OCI-LY7 (cell line): ENCODE measurements at regions not wholly inside any gene's neighbourhood (a gene's known extent, or its start where the extent isn't known, plus 50 kb on each side); places are given as distances from the start of the nearest gene placed in this dataset.

Experiments
- BruUV-seq: library from RNA; stranded (reverse); fragments of 400-500 nt; replicated peaks from 2 replicates; lab custom pipeline; 2021; lab: Mats Ljungman, UMichigan
- CTCF ChIA-PET: fragments of 300-600 bp; sonication (Branson Sonifier 250); formaldehyde crosslinking; loops from one replicate; lab custom pipeline; 2022; ENCODE audit warnings: antibody characterized with exemption; ENCODE audit not compliant: unreplicated experiment; lab: Charles Lee
- POLR2A ChIA-PET: fragments of 300-600 bp; sonication (Branson Sonifier 250); formaldehyde crosslinking; loops from one replicate; lab custom pipeline; 2022; ENCODE audit warnings: antibody characterized with exemption; lab: Charles Lee
- DNase-seq: peaks from one replicate; pipeline ENCODE4 v3.0.0-alpha.2; 2015; ENCODE audit warnings: low spot score
- H2AFZ ChIP-seq: fragments of 200-600 bp; sonication (generic), shearing (Covaris generic); 2 replicates; pipeline ENCODE4 v1.6.1; 2014; ENCODE audit warnings: mild to moderate bottlenecking, antibody characterized with exemption, low read length, moderate library complexity
- H3K27ac ChIP-seq: fragments of 200-600 bp; sonication (generic); 2 replicates; pipeline ENCODE4 v1.5.1; 2014; ENCODE audit warnings: mixed run types, low read depth, mild to moderate bottlenecking, moderate library complexity, low read length, inconsistent platforms; ENCODE audit not compliant: poor library complexity, severe bottlenecking
- H3K36me3 ChIP-seq: fragments of 200-600 bp; sonication (generic); 2 replicates; pipeline ENCODE4 v1.6.1; 2014; ENCODE audit warnings: mild to moderate bottlenecking, antibody characterized with exemption, low read length, moderate library complexity, mixed read lengths; ENCODE audit not compliant: insufficient read depth
- H3K4me1 ChIP-seq: fragments of 200-600 bp; sonication (generic); 2 replicates; pipeline ENCODE4 v1.5.1; 2014; ENCODE audit warnings: mild to moderate bottlenecking, low read length; ENCODE audit not compliant: insufficient read depth, poor library complexity, severe bottlenecking
- H3K4me2 ChIP-seq: fragments of 200-600 bp; sonication (generic); 2 replicates; pipeline ENCODE4 v1.6.1; 2014; ENCODE audit warnings: mild to moderate bottlenecking, low read length
- H3K4me3 ChIP-seq: fragments of 200-600 bp; sonication (generic); 2 replicates; pipeline ENCODE4 v1.5.1; 2014; ENCODE audit warnings: mild to moderate bottlenecking, low read depth, low read length; ENCODE audit not compliant: poor library complexity, severe bottlenecking
- H3K79me2 ChIP-seq: fragments of 200-600 bp; sonication (generic); 2 replicates; pipeline ENCODE4 v1.6.1; 2016; ENCODE audit warnings: low read depth, mild to moderate bottlenecking, low read length, moderate library complexity, mixed read lengths; ENCODE audit not compliant: insufficient read depth
- H3K9me2 ChIP-seq: fragments of 200-600 bp; sonication (generic); 2 replicates; pipeline ENCODE4 v1.6.1; 2016; ENCODE audit warnings: mild to moderate bottlenecking, low read length, mixed read lengths; ENCODE audit not compliant: insufficient read depth
- H3K9me3 ChIP-seq: fragments of 200-600 bp; sonication (generic); 2 replicates; pipeline ENCODE4 v1.6.1; 2014; ENCODE audit warnings: mild to moderate bottlenecking, mixed run types, low read length, mixed read lengths
- H4K20me1 ChIP-seq: fragments of 200-600 bp; sonication (generic); 2 replicates; pipeline ENCODE4 v1.6.1; 2014; ENCODE audit warnings: mild to moderate bottlenecking, antibody characterized with exemption, low read length, moderate library complexity, mixed read lengths; ENCODE audit not compliant: insufficient read depth
- CTCF ChIP-seq: fragments of 200-600 bp; sonication (generic); conservative IDR thresholded peaks from 2 replicates; pipeline ENCODE4 v1.5.1; 2014; ENCODE audit warnings: mild to moderate bottlenecking, antibody characterized with exemption, low read length, moderate library complexity, mixed read lengths
- EZH2phosphoT487 ChIP-seq: fragments of 200-600 bp; sonication (generic); IDR thresholded peaks from 2 replicates; pipeline ENCODE4 v1.6.1; 2018; ENCODE audit warnings: low read depth, borderline replicate concordance, mild to moderate bottlenecking, mixed run types, antibody characterized with exemption, low read length, moderate library complexity, mixed read lengths
- intact Hi-C: fragments of 100-400 bp; cut with micrococcal nuclease; formaldehyde crosslinking; loops from one replicate; pipeline ENCODE4 v1.10.0; 2022; ENCODE audit not compliant: unreplicated experiment

- Histone ChIP-seq H4K20me1 (no peaks in the 10 kb centered on the region), H3K9me3 (no peaks in the 10 kb centered on the region), H3K27ac (no peak overlapping the region), H2AFZ (no peak overlapping the region), H3K36me3 (no peaks in the 10 kb centered on the region), H3K79me2 (no peaks in the 10 kb centered on the region), H3K4me3 (no peak overlapping the region), H3K4me2 (no peak overlapping the region), H3K4me1 (no peaks in the 10 kb centered on the region), H3K9me2 (no peaks in the 10 kb centered on the region)
- ChIA-PET CTCF (no interaction called here), POLR2A (interaction anchor here (0.6 kb wide), 1 partner anchor 1565 kb away, joined by 4 read pairs; no protein-coding TSS in a partner anchor)
- intact Hi-C loops = loop anchor here (1.0 to 10.0 kb wide), 3 partner anchors 127 to 319 kb away; no protein-coding TSS in a partner anchor
- TF ChIP-seq CTCF (no peak), EZH2phosphoT487 (no peak)
- BruUV-seq = no TSS peak
- no peak for DNase-seq
Measured at GRCh38 chr6:85355816-85356215, 94.1 kb upstream of the NT5E start.

GRCh38 chr6:85354761-85355618 is 94.9 kb upstream of the NT5E start:
- POLR2A ChIA-PET = interaction anchor here (0.5 to 1.2 kb wide), 5 partner anchors 124 to 1565 kb away, joined by 3 to 4 read pairs (median 3); no protein-coding TSS in a partner anchor
- H3K27ac ChIP-seq = no peak overlapping the region
- DNase-seq = peak; percentile 61
- intact Hi-C loops = loop anchor here (1.0 to 10.0 kb wide), 3 partner anchors 128 to 320 kb away; no protein-coding TSS in a partner anchor
- H3K4me2 ChIP-seq = no peak overlapping the region
- TF ChIP-seq CTCF = peak; percentile 95
- no peak for TF ChIP-seq EZH2phosphoT487
- CTCF ChIA-PET = interaction anchor here (1.1 kb wide), 2 partner anchors 76 to 128 kb away, joined by 3 to 5 read pairs; no protein-coding TSS in a partner anchor
- no peaks in the 10 kb centered on the region for H3K9me3 ChIP-seq
- H3K4me3 ChIP-seq = no peak overlapping the region
- BruUV-seq = no TSS peak
- no peaks in the 10 kb centered on the region for H4K20me1 ChIP-seq
- H2AFZ ChIP-seq = no peak overlapping the region
- H3K79me2 ChIP-seq = no peaks in the 10 kb centered on the region
- H3K9me2 ChIP-seq = no peaks in the 10 kb centered on the region
- no peaks in the 10 kb centered on the region for H3K36me3 ChIP-seq
- H3K4me1 ChIP-seq = no peaks in the 10 kb centered on the region
